Neuronal stem cell (in vitro differentiated cells): ENCODE measurements at regions not wholly inside any gene's neighbourhood (a gene's known extent, or its start where the extent isn't known, plus 50 kb on each side); places are given as distances from the start of the nearest gene placed in this dataset.

Experiments used
- DNase-seq: peaks from one replicate; pipeline ENCODE4 v3.0.0-alpha.2; 2013; ENCODE audit warnings: low spot score
- H2AFZ ChIP-seq: one replicate; pipeline ENCODE4 v1.6.1; 2013; ENCODE audit warnings: mild to moderate bottlenecking, low read length, inconsistent platforms
- H2AK5ac ChIP-seq: 2 replicates; pipeline ENCODE4 v1.6.1; 2013; ENCODE audit warnings: low read depth, mild to moderate bottlenecking, inconsistent platforms, low read length, moderate library complexity, mixed read lengths
- H2BK120ac ChIP-seq: 2 replicates; pipeline ENCODE4 v1.6.1; 2013; ENCODE audit warnings: low read depth, mild to moderate bottlenecking, inconsistent platforms, low read length, moderate library complexity, mixed read lengths
- H2BK12ac ChIP-seq: one replicate; pipeline ENCODE4 v1.6.1; 2013; ENCODE audit warnings: low read length, inconsistent platforms
- H2BK15ac ChIP-seq: 2 replicates; pipeline ENCODE4 v1.6.1; 2013; ENCODE audit warnings: mild to moderate bottlenecking, low read length, inconsistent platforms, mixed read lengths
- H2BK5ac ChIP-seq: one replicate; pipeline ENCODE4 v1.6.1; 2013; ENCODE audit warnings: inconsistent platforms, mild to moderate bottlenecking, low read length, moderate library complexity
- H3K14ac ChIP-seq: one replicate; pipeline ENCODE4 v1.6.1; 2013; ENCODE audit warnings: low read length, inconsistent platforms
- H3K18ac ChIP-seq: 2 replicates; pipeline ENCODE4 v1.6.1; 2013; ENCODE audit warnings: low read length, inconsistent platforms
- H3K23ac ChIP-seq: 2 replicates; pipeline ENCODE4 v1.6.1; 2013; ENCODE audit warnings: low read depth, mild to moderate bottlenecking, mixed read lengths, low read length, inconsistent platforms; ENCODE audit not compliant: poor library complexity
- H3K27ac ChIP-seq: replicated peaks from 3 replicates; pipeline ENCODE4 v1.5.1; 2013; ENCODE audit warnings: low read length, inconsistent platforms
- H3K27me3 ChIP-seq, 3 experiments: 2 replicates each; pipeline ENCODE4 v1.6.1; 2013; ENCODE audit warnings: low read length in 3 of 3, mild to moderate bottlenecking in 2 of 3, inconsistent platforms in 1 of 3, low read depth in 1 of 3, mixed read lengths in 1 of 3, moderate library complexity in 1 of 3; ENCODE audit not compliant: control insufficient read depth in 3 of 3, insufficient read depth in 3 of 3
- H3K36me3 ChIP-seq, 2 donors: replicated peaks in 1 of 2; 2 replicates each; pipeline ENCODE4 v1.6.1; 2013; ENCODE audit warnings: low read length in 2 of 2; ENCODE audit not compliant: control insufficient read depth in 2 of 2, insufficient read depth in 2 of 2
- H3K4ac ChIP-seq: 2 replicates; pipeline ENCODE4 v1.6.1; 2013; ENCODE audit warnings: inconsistent platforms, mild to moderate bottlenecking, low read length, moderate library complexity
- H3K4me1 ChIP-seq, 2 donors: 1 replicate in 1 of 2; 2 replicates in 1 of 2; pipeline ENCODE4 v1.6.1; 2013; ENCODE audit warnings: low read length in 2 of 2, low read depth in 1 of 2; ENCODE audit not compliant: control insufficient read depth in 2 of 2, insufficient read depth in 1 of 2
- H3K4me2 ChIP-seq: one replicate; pipeline ENCODE4 v1.6.1; 2013; ENCODE audit warnings: mild to moderate bottlenecking, low read length, inconsistent platforms; ENCODE audit not compliant: insufficient read depth, poor library complexity, severe bottlenecking
- H3K4me3 ChIP-seq, 2 donors: 2 replicates each; pipeline ENCODE4 v1.5.1; 2013; ENCODE audit warnings: low read length in 2 of 2, mild to moderate bottlenecking in 2 of 2, inconsistent platforms in 1 of 2, moderate library complexity in 1 of 2
- H3K79me1 ChIP-seq: one replicate; pipeline ENCODE4 v1.6.1; 2013; ENCODE audit warnings: low read depth, mild to moderate bottlenecking, inconsistent platforms, low read length, moderate library complexity
- H3K9ac ChIP-seq: one replicate; pipeline ENCODE4 v1.6.1; 2013; ENCODE audit warnings: mild to moderate bottlenecking, low read depth, low read length, inconsistent platforms; ENCODE audit not compliant: poor library complexity
- H3K9me3 ChIP-seq, 2 donors: replicated peaks in 1 of 2; 2 replicates each; pipeline versions ENCODE3 to v1.6.1; 2013; ENCODE audit warnings: low read length in 2 of 2, mild to moderate bottlenecking in 2 of 2, inconsistent platforms in 1 of 2, low read depth in 1 of 2, mixed read lengths in 1 of 2, moderate library complexity in 1 of 2; ENCODE audit not compliant: control insufficient read depth in 2 of 2, insufficient read depth in 1 of 2
- H4K8ac ChIP-seq: one replicate; pipeline ENCODE4 v1.6.1; 2013; ENCODE audit warnings: low read depth, mild to moderate bottlenecking, inconsistent platforms, low read length, moderate library complexity
- H4K91ac ChIP-seq: one replicate; pipeline ENCODE4 v1.6.1; 2013; ENCODE audit warnings: low read length, low read depth, mild to moderate bottlenecking, inconsistent platforms; ENCODE audit not compliant: poor library complexity
- WGBS, 2 donors: extraction: QIAGEN DNeasy Blood & Tissue Kit; methylation state at CpG; one replicate each; pipeline ENCODE4 v1.1.7; 2013; ENCODE audit warnings: missing lambda C conversion rate in 2 of 2, mixed read lengths in 1 of 2; ENCODE audit not compliant: insufficient read length in 2 of 2, insufficient replicate concordance in 1 of 2; ENCODE audit errors: extremely low coverage in 2 of 2; 5-methylcytosine and 5-hydroxymethylcytosine counted together

DNA sequence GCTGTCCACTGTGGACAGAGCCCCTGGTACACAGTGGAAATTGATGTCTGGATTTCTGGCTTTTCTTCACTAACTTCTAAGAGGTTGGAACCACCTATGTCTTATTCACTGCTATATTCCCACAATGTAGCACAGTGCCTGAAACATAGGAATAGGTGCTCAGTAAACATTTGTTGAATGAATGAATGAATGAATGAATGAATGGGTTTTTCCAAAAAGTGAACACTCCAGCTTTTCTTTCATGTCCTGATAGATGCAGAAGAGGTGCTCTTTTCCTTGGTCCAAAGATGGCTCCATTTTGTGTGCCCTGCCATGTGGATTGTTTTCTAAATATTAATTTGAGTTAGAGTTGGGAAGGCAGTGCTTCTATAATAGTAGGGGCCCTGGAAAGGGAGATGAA lies 124.1 kb downstream of the SP3 start:
- no peak overlapping the region for H2AK5ac ChIP-seq
- no peaks in the 10 kb centered on the region for H3K9me3 ChIP-seq
- H3K79me1 ChIP-seq: no peaks in the 10 kb centered on the region
- H4K8ac ChIP-seq: no peak overlapping the region
- H3K14ac ChIP-seq: no peak overlapping the region
- H3K4me1 ChIP-seq: peaks cover 0 to 3% of the 10 kb centered on the region in 2 donors
- no peaks in the 10 kb centered on the region for H3K27me3 ChIP-seq
- DNase-seq: no peak
- no peak overlapping the region for H3K4me2 ChIP-seq
- H3K23ac ChIP-seq: no peak overlapping the region
- no peaks in the 10 kb centered on the region for H3K36me3 ChIP-seq
- H2BK120ac ChIP-seq: no peak overlapping the region
- no peak overlapping the region for H3K4me3 ChIP-seq
- no peak overlapping the region for H3K4ac ChIP-seq
- no peak overlapping the region for H2BK12ac ChIP-seq
- H3K27ac ChIP-seq: no peak overlapping the region
- H3K18ac ChIP-seq: no peak overlapping the region
- H2AFZ ChIP-seq: no peak overlapping the region
- no peak overlapping the region for H3K9ac ChIP-seq
- H2BK5ac ChIP-seq: no peak overlapping the region
- no peak overlapping the region for H4K91ac ChIP-seq
- H2BK15ac ChIP-seq: no peak overlapping the region

DNA sequence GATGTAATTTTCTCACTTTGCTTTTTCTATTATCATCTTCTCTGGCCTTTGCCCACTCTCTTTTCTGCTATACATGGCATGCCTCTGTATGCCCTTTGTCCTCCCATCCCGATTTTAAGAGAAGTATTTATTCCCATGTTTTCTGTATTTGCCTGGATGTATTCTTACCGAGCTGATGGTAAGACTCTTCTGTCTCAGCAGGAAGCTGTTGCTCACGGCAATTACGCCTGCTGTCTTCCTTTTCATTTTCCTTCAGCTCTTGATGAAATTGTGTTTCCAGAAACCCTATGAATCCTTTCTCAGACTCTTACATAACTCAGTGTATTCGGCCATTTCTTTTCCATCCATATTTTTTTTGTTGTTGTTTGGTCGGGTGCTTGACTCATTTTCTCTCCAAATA lies 121.6 kb downstream of the SP3 start:
- no peak overlapping the region for H3K4me2 ChIP-seq
- no peak overlapping the region for H2BK12ac ChIP-seq
- H3K9me3 ChIP-seq: no peaks in the 10 kb centered on the region
- no peak overlapping the region for H2BK15ac ChIP-seq
- no peak overlapping the region for H3K27ac ChIP-seq
- DNase-seq: no peak
- H2AK5ac ChIP-seq: no peak overlapping the region
- no peak overlapping the region for H4K8ac ChIP-seq
- no peak overlapping the region for H3K23ac ChIP-seq
- peak overlapping the region; percentile 16 for H2AFZ ChIP-seq
- no peaks in the 10 kb centered on the region for H3K36me3 ChIP-seq
- no peak overlapping the region for H4K91ac ChIP-seq
- no CpG with 5 or more reads among the region's 6 CpGs for WGBS, 2 donors
- H3K4me3 ChIP-seq: no peak overlapping the region
- no peak overlapping the region for H2BK120ac ChIP-seq
- no peak overlapping the region for H2BK5ac ChIP-seq
- no peak overlapping the region for H3K9ac ChIP-seq
- no peak overlapping the region for H3K18ac ChIP-seq
- H3K4me1 ChIP-seq: peaks cover 0 to 3% of the 10 kb centered on the region in 2 donors
- H3K27me3 ChIP-seq: no peaks in the 10 kb centered on the region
- H3K14ac ChIP-seq: no peak overlapping the region
- no peaks in the 10 kb centered on the region for H3K79me1 ChIP-seq
- H3K4ac ChIP-seq: no peak overlapping the region

DNA sequence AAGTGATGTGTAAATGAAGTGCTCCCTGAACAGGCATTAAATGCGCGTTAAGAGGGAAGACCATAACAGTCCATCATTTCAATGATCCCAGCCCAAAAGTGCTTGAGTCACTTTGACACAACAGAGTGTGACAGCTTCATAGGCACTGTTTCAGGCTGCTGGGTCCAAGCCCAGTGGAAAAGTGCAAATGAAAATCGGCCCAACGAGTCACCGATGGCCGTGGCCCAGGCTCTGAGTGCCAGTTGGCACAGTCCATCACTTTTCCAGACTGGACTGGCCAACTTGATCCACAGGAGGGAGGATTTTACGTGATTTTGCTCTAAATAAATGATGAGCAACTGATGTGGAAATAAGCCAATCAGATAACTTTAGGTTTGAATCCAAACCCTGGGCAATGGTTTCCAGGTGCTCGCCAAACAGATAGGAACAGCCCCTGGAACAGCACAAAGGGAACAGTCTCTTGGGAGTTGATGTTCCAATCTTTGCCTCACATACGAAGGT lies 114.0 kb downstream of the SP3 start:
- WGBS, 2 donors: no CpG with 5 or more reads among the region's 9 CpGs
- peaks cover 0 to 6% of the 10 kb centered on the region in 2 donors for H3K4me1 ChIP-seq

DNA sequence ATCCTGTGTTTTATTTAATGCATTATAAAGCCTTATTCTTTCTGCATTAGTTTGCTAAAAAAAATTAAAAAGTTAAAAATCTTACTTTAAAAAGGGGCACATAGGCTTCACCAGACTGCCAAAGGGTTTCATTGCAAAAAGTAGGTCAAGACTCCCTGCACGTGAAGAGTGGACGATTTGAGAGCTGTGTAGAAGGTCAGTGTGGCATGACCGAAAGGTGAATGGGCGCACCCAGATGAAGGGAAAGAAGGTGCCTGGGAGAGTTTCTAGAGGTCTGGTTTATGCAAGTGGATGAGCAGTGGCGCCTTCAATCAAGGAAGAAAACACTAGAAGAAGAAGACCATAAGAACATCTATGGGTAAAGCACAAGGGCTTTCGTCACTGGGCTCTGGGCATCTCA lies 111.0 kb downstream of the SP3 start:
- Histone ChIP-seq H2BK120ac (no peak overlapping the region), H4K8ac (no peak overlapping the region), H3K18ac (no peak overlapping the region), H3K23ac (no peak overlapping the region), H2BK15ac (no peak overlapping the region), H2AFZ (no peak overlapping the region), H2AK5ac (no peak overlapping the region), H3K27ac (no peak overlapping the region), H3K27me3 (no peaks in the 10 kb centered on the region), H2BK5ac (no peak overlapping the region), H3K4ac (no peak overlapping the region), H3K9me3 (no peaks in the 10 kb centered on the region), H3K14ac (no peak overlapping the region), H4K91ac (no peak overlapping the region), H3K4me1 (peaks cover 0 to 5% of the 10 kb centered on the region in 2 donors), H2BK12ac (no peak overlapping the region), H3K79me1 (no peaks in the 10 kb centered on the region), H3K9ac (no peak overlapping the region), H3K4me2 (no peak overlapping the region), H3K4me3 (no peak overlapping the region), H3K36me3 (no peaks in the 10 kb centered on the region)
- no peak for DNase-seq
- no CpG with 5 or more reads among the region's 6 CpGs for WGBS, 2 donors

More for the DNA sequence above, 114.0 kb downstream of the SP3 start:
- no peak overlapping the region for H2BK120ac ChIP-seq
- no peak overlapping the region for H2BK5ac ChIP-seq
- H3K9ac ChIP-seq: no peak overlapping the region
- no peak overlapping the region for H2BK12ac ChIP-seq
- H3K36me3 ChIP-seq: no peaks in the 10 kb centered on the region
- H4K8ac ChIP-seq: no peak overlapping the region
- no peak overlapping the region for H2AK5ac ChIP-seq
- no peaks in the 10 kb centered on the region for H3K9me3 ChIP-seq
- H3K79me1 ChIP-seq: no peaks in the 10 kb centered on the region
- no peak overlapping the region for H2AFZ ChIP-seq
- no peak overlapping the region for H3K18ac ChIP-seq
- no peaks in the 10 kb centered on the region for H3K27me3 ChIP-seq
- no peak overlapping the region for H3K4ac ChIP-seq
- no peak for DNase-seq
- H3K14ac ChIP-seq: no peak overlapping the region
- H2BK15ac ChIP-seq: no peak overlapping the region
- H3K4me3 ChIP-seq: no peak overlapping the region
- H3K4me2 ChIP-seq: no peak overlapping the region
- H3K27ac ChIP-seq: no peak overlapping the region
- H3K23ac ChIP-seq: no peak overlapping the region
- no peak overlapping the region for H4K91ac ChIP-seq
